ENCODE measurements at regions not wholly inside any gene's neighbourhood (a gene's known extent, or its start where the extent isn't known, plus 50 kb on each side); places are given as distances from the start of the nearest gene placed in this dataset.

- DNase-seq (ENCODE audit: low spot score) = no peak
Observed at GRCh38 chr22:34997633-34998299, 68.2 kb upstream of the ISX start.

DNA sequence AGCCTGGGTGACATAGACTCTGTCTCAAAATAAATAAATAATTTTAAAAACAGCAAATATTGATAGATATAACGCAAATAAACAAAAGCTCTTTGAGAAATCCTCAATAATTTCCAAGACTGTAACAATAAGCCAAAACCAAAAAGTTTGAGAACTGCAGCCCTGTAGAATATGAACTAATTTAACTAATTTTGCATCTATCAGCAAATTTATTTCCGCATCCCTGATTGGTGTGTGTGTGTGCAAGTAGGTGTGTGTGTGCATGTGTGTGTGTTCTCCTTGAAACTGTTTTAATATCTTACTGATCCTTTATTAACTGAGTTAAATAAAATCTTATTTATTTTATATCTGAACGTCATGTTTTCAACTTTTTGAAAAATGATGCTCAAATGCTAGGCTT is 67.0 kb upstream of the ISX start:
- DNase-seq (ENCODE audit: low spot score) = no peak

DNA sequence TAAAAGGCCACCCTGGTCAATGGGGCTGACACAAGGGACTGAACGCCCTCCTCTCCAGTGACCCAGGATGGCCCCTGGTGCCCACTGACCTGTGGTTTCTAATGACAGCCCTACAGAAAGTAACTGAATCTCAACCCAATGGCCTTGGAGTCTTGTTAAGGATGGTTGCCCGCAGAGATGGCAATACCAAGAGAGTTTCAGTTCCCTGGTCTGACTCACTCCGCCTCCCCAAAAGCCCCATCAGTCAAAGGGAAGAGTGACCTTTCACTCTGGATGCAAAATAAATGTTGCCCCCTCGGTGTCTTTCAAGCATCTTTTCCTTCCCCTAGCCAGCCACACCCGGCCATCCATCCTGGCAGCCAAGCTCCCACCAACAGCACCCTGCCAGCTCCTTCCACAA is 57.7 kb upstream of the ISX start:
- DNase-seq (ENCODE audit: low spot score) = no peak

DNA sequence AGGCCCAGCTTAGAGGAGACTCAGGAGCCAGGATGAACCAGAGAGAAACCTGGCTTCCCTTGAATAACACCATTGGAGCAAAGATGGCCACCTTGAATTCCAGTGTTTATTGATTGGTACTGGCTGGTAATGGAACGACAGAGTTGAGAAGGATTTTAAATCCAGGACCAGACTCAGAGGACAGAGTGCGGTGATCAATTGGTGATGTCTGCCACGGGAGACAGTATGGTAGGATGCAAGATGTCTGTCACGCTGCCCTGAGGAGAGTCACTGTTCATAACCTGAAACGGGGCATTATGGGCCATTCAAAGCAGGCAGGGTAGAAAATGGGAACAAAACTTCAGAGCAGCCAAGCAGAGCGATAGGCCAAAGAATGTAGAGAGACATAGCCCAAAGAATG is 55.4 kb upstream of the ISX start:
- no peak for DNase-seq (ENCODE audit: low spot score)

- DNase-seq (ENCODE audit: low spot score) = no peak
Observed at GRCh38 chr22:35014812-35015211, 51.1 kb upstream of the ISX start.

All from HuH-7 (cell line).